GM12872 (cell line): ENCODE measurements at regions not wholly inside any gene's neighbourhood (a gene's known extent, or its start where the extent isn't known, plus 50 kb on each side); places are given as distances from the start of the nearest gene placed in this dataset.

Source experiments
- TF ChIP-seq, protein P1 (sequence below): IDR thresholded peaks from 3 replicates; pipeline ENCODE4 v1.5.1; 2011; ENCODE audit warnings: low read depth, mild to moderate bottlenecking, low read length, moderate library complexity; ENCODE audit not compliant: insufficient read depth

GRCh38 chr3:40780925-40781406 is 256.2 kb downstream of the ZNF621 start:
- TF ChIP-seq, protein P1, sequence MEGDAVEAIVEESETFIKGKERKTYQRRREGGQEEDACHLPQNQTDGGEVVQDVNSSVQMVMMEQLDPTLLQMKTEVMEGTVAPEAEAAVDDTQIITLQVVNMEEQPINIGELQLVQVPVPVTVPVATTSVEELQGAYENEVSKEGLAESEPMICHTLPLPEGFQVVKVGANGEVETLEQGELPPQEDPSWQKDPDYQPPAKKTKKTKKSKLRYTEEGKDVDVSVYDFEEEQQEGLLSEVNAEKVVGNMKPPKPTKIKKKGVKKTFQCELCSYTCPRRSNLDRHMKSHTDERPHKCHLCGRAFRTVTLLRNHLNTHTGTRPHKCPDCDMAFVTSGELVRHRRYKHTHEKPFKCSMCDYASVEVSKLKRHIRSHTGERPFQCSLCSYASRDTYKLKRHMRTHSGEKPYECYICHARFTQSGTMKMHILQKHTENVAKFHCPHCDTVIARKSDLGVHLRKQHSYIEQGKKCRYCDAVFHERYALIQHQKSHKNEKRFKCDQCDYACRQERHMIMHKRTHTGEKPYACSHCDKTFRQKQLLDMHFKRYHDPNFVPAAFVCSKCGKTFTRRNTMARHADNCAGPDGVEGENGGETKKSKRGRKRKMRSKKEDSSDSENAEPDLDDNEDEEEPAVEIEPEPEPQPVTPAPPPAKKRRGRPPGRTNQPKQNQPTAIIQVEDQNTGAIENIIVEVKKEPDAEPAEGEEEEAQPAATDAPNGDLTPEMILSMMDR = no peak

DNA sequence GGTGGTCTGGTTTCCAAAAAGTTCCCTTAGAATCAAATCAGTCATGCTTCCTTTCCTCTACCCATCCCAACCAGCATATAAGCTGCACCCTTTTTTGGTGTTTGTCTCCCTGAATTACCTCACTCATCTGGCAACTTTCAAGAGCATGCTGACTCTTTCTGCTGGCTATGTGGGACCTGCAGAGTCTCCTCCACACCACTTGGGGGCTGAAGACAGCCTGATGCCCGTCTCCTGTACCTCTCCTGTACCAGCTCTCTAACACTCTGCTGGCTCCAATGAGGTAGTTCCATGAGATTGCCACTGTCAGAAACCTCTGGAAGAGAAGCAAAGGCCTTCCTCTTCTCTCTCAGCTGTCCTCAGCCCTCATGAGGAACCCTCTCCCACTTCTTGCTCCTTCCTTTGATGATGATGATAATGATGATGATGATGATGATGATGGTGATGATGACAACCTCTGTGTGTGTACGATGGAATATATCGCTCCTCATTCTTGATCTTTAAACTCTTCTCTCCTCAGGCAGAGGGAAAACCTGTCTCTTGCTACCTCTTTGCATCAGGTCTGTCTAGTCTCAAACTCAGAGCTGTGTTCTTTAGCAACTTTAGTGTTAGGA is 257.5 kb downstream of the ZNF621 start:
- TF ChIP-seq, protein P1 = peak; percentile 56; the same call in 2 of the 3 replicates

GRCh38 chr3:40790746-40791145 is 266.0 kb downstream of the ZNF621 start:
- TF ChIP-seq, protein P1 = no peak

DNA sequence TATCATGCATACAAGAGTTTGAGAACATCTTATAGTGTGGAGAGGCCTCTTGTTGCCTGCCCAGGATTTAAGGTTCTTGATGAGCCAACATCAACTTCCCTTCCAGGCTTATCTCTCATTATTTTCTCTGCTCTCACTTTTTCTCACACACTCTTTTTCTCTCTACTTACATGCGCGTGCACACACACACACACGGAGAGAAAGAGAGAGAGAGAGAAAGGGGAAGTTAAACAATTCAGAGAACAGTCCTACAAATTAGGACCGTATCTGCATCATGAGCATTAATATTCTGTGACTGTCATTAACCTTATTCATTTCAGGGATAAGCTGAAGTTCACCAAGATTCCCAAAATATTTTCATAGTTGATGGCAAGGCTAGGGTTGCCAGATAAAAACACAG is 269.0 kb downstream of the ZNF621 start:
- TF ChIP-seq, protein P1 = no peak

GRCh38 chr3:40800343-40800742 is 275.6 kb downstream of the ZNF621 start:
- TF ChIP-seq, protein P1 = no peak

- TF ChIP-seq, protein P1 = no peak
These were observed 276.6 kb downstream of the ZNF621 start for GRCh38 chr3:40801284-40801741.

GRCh38 chr3:40803311-40803710 is 278.6 kb downstream of the ZNF621 start:
- TF ChIP-seq, protein P1 = no peak
